ENCODE measurements at regions not wholly inside any gene's neighbourhood (a gene's known extent, or its start where the extent isn't known, plus 50 kb on each side); places are given as distances from the start of the nearest gene placed in this dataset.

DNA sequence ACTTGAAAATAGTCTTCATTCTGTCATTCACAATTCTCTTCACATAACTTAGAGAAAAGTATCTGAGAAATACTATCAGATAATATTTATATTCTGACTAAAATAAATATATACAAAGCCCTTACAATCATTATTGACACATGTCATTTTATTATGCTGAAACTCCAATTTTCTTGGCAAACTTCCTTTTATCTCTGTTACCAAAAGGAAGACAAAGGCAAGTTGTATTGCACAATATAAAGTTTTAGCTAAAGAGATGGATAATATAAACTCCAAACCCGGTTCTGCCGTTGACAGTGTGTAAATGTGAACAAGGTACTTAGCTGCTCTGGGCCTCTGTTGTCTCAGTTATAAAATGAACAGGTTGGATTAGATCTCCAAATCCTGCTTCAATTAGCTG lies 99.0 kb upstream of the MDFIC start:
- TF ChIP-seq POLR2AphosphoS5 (IDR thresholded peaks at IDR 0.05) = no peak
- TF ChIP-seq, protein P1, sequence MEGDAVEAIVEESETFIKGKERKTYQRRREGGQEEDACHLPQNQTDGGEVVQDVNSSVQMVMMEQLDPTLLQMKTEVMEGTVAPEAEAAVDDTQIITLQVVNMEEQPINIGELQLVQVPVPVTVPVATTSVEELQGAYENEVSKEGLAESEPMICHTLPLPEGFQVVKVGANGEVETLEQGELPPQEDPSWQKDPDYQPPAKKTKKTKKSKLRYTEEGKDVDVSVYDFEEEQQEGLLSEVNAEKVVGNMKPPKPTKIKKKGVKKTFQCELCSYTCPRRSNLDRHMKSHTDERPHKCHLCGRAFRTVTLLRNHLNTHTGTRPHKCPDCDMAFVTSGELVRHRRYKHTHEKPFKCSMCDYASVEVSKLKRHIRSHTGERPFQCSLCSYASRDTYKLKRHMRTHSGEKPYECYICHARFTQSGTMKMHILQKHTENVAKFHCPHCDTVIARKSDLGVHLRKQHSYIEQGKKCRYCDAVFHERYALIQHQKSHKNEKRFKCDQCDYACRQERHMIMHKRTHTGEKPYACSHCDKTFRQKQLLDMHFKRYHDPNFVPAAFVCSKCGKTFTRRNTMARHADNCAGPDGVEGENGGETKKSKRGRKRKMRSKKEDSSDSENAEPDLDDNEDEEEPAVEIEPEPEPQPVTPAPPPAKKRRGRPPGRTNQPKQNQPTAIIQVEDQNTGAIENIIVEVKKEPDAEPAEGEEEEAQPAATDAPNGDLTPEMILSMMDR (IDR thresholded peaks at IDR 0.05 in 8 of 11, conservative IDR thresholded peaks at IDR 0.05 in 3 of 11) = no peak

Measured in spleen (tissue), 7 donors.